ENCODE measurements at regions not wholly inside any gene's neighbourhood (a gene's known extent, or its start where the extent isn't known, plus 50 kb on each side); places are given as distances from the start of the nearest gene placed in this dataset.

GRCh38 chr3:153052096-153052460, 109.9 kb upstream of the RAP2B start:
- TF ChIP-seq CTCF (IDR thresholded peaks at IDR 0.05) = no peak
- no peak for TF ChIP-seq EZH2phosphoT487 (IDR thresholded peaks at IDR 0.05)
